ENCODE measurements at regions not wholly inside any gene's neighbourhood (a gene's known extent, or its start where the extent isn't known, plus 50 kb on each side); places are given as distances from the start of the nearest gene placed in this dataset.

DNA sequence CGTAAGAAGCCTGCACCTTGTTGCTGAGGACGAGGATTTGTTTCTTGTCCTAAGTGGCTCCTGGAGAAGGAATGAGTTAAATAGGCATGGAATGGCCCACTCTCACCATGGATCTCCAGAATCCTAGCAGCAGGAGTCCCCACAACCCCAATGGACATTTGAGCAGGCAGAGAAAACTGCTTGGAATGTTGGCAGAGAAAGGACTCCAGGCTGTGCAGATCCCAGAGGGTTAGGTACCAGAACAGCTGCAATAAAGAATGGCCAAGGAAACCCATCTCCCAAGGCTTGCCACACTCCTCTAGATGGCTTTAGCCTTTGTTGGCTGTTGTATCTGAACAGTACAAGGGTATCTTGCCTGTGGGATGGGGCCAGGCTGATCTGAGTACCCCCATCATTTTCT, 1415.7 kb upstream of the ADGRB3 start:
- ChIA-PET POLR2A (ENCODE audit: unreplicated experiment) (no interaction called here), CTCF (no interaction called here)
- intact Hi-C loops (cut with micrococcal nuclease; ENCODE audit: unreplicated experiment), result no loop called here
- Histone ChIP-seq H3K4me1 (replicated peaks; ENCODE audit: insufficient read depth) (no peaks in the 10 kb centered on the region), H3F3A (ENCODE audit: insufficient read depth, low read depth) (no peaks in the 10 kb centered on the region), H3K9me3 (ENCODE audit: insufficient read depth, low read depth) (no peaks in the 10 kb centered on the region), H3K9me2 (ENCODE audit: insufficient read depth) (no peaks in the 10 kb centered on the region), H3K79me2 (ENCODE audit: low read depth) (no peaks in the 10 kb centered on the region), H3K36me3 (ENCODE audit: low read depth) (no peaks in the 10 kb centered on the region), H4K20me1 (ENCODE audit: insufficient read depth) (no peaks in the 10 kb centered on the region), H3K4me3 (no peak overlapping the region), H2AFZ (no peak overlapping the region), H3K27ac (no peak overlapping the region), H3K27me3 (ENCODE audit: insufficient read depth, low read depth) (no peaks in the 10 kb centered on the region), H3K4me2 (no peak overlapping the region)
- no peak for DNase-seq
- BruUV-seq (replicated peaks), result no TSS peak
- TF ChIP-seq, protein P1, sequence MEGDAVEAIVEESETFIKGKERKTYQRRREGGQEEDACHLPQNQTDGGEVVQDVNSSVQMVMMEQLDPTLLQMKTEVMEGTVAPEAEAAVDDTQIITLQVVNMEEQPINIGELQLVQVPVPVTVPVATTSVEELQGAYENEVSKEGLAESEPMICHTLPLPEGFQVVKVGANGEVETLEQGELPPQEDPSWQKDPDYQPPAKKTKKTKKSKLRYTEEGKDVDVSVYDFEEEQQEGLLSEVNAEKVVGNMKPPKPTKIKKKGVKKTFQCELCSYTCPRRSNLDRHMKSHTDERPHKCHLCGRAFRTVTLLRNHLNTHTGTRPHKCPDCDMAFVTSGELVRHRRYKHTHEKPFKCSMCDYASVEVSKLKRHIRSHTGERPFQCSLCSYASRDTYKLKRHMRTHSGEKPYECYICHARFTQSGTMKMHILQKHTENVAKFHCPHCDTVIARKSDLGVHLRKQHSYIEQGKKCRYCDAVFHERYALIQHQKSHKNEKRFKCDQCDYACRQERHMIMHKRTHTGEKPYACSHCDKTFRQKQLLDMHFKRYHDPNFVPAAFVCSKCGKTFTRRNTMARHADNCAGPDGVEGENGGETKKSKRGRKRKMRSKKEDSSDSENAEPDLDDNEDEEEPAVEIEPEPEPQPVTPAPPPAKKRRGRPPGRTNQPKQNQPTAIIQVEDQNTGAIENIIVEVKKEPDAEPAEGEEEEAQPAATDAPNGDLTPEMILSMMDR (conservative IDR thresholded peaks at IDR 0.05), result no peak
- TF ChIP-seq EZH2 (IDR thresholded peaks at IDR 0.05; ENCODE audit: low read depth), result no peak

DNA sequence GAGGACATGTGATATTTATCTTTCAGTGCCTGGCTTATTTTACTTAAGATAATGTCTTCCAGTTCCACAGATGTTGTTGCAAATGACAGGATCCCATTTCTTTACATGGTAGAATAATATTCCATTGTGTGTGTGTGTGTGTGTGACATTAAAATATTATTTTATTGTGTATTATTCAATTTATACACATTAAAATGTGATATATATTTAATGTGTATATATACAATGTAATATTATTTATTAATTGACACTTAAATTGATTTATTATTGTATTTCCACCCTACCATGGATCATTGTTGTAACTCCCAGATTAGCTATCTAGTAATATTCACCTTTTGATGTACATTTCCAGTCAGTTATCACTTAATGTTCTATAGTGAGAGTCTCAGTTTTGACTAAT, 1422.5 kb upstream of the ADGRB3 start:
- no peaks in the 10 kb centered on the region for H3K9me2 ChIP-seq (ENCODE audit: insufficient read depth)
- TF ChIP-seq EZH2 (IDR thresholded peaks at IDR 0.05; ENCODE audit: low read depth), result no peak
- TF ChIP-seq, protein P1 (conservative IDR thresholded peaks at IDR 0.05), result no peak
- ChIA-PET POLR2A (ENCODE audit: unreplicated experiment) (no interaction called here), CTCF (no interaction called here)
- H3K79me2 ChIP-seq (ENCODE audit: low read depth), result no peaks in the 10 kb centered on the region
- H3K4me1 ChIP-seq (replicated peaks; ENCODE audit: insufficient read depth), result no peaks in the 10 kb centered on the region
- no peak overlapping the region for H3K4me3 ChIP-seq
- no peak overlapping the region for H2AFZ ChIP-seq
- H3K27ac ChIP-seq, result no peak overlapping the region
- H3K4me2 ChIP-seq, result no peak overlapping the region
- intact Hi-C loops (cut with micrococcal nuclease; ENCODE audit: unreplicated experiment), result no loop called here
- H3F3A ChIP-seq (ENCODE audit: insufficient read depth, low read depth), result no peaks in the 10 kb centered on the region
- no TSS peak for BruUV-seq (replicated peaks)
- H3K9me3 ChIP-seq (ENCODE audit: insufficient read depth, low read depth), result no peaks in the 10 kb centered on the region
- DNase-seq, result no peak
- no peaks in the 10 kb centered on the region for H4K20me1 ChIP-seq (ENCODE audit: insufficient read depth)
- H3K27me3 ChIP-seq (ENCODE audit: insufficient read depth, low read depth), result no peaks in the 10 kb centered on the region
- H3K36me3 ChIP-seq (ENCODE audit: low read depth), result no peaks in the 10 kb centered on the region

- no peaks in the 10 kb centered on the region for H3K27me3 ChIP-seq (ENCODE audit: insufficient read depth, low read depth)
- H3K36me3 ChIP-seq (ENCODE audit: low read depth), result no peaks in the 10 kb centered on the region
- no peak for TF ChIP-seq EZH2 (IDR thresholded peaks at IDR 0.05; ENCODE audit: low read depth)
- TF ChIP-seq, protein P1 (conservative IDR thresholded peaks at IDR 0.05), result no peak
- no peaks in the 10 kb centered on the region for H3K79me2 ChIP-seq (ENCODE audit: low read depth)
- intact Hi-C loops (cut with micrococcal nuclease; ENCODE audit: unreplicated experiment), result no loop called here
- H4K20me1 ChIP-seq (ENCODE audit: insufficient read depth), result no peaks in the 10 kb centered on the region
- no peak overlapping the region for H2AFZ ChIP-seq
- H3K27ac ChIP-seq, result no peak overlapping the region
- no peak for DNase-seq
- no peaks in the 10 kb centered on the region for H3K4me1 ChIP-seq (replicated peaks; ENCODE audit: insufficient read depth)
- no peak overlapping the region for H3K4me2 ChIP-seq
- ChIA-PET POLR2A (ENCODE audit: unreplicated experiment) (no interaction called here), CTCF (no interaction called here)
- H3K9me2 ChIP-seq (ENCODE audit: insufficient read depth), result no peaks in the 10 kb centered on the region
- no peaks in the 10 kb centered on the region for H3K9me3 ChIP-seq (ENCODE audit: insufficient read depth, low read depth)
- no peak overlapping the region for H3K4me3 ChIP-seq
- no peaks in the 10 kb centered on the region for H3F3A ChIP-seq (ENCODE audit: insufficient read depth, low read depth)
- BruUV-seq (replicated peaks), result no TSS peak
Measured at GRCh38 chr6:67210450-67210849, 1424.6 kb upstream of the ADGRB3 start.

Measured in PC-9 (cell line).